ENCODE measurements at regions not wholly inside any gene's neighbourhood (a gene's known extent, or its start where the extent isn't known, plus 50 kb on each side); places are given as distances from the start of the nearest gene placed in this dataset.
"Not testable (repeated sequence)": the region's sequence is repeated elsewhere in the genome, so short reads cannot be mapped to it uniquely, and the experiment has no call there.

DNA sequence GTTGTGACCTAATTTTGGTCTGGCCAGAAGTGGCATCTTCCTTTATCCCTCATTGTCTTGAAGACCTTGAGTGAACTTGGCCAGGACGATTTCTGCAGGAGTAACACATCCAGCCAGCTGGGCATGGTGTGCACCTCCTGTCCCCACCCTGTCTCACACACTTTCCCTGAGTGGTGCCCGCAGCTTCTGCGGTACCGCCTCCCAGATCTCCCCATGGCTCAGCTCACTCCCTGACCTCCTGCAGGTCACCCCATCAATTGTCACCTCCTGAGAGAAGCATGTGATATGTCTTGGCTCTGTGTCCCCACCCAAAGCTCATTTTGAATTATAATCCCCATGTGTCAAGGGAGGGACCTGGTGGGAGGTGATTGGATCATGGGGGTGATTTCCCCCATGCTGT, 50.2 kb upstream of the TP53I11 start:
- no peak for DNase-seq (ENCODE audit: low spot score)

DNA sequence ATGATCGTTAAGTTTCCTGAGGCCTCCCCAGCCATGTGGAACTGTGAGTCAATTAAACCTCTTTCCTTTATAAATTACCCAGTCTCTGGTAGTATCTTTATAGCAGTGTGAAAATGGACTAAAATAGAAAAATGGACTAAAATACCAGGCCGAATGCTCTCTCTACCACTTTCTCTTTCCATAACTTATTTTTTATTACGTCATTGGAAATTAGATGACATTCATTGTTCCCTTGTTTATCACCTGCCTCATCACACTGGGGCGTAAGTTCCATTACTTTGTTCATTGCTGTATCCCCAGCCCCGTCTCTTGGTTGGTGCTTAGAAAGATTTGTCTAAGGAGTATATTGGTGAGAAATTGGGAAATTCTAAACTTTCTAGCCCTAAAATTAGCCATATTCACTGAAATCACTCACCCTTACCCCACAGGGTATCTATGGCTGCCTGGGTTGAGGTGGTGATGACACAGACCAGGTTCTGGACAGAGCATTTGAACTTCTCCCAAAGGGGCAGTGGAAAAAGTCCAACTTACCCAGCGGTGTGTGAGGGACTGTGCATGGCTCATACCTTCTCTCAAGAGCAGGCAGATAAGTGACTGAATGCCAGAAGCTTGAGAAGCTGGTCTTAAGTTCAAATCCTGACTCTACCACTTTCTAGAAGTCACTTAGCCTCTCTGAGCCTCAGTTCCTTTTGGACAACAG, 50.9 kb upstream of the TP53I11 start:
- no peak for DNase-seq (ENCODE audit: low spot score)

DNA sequence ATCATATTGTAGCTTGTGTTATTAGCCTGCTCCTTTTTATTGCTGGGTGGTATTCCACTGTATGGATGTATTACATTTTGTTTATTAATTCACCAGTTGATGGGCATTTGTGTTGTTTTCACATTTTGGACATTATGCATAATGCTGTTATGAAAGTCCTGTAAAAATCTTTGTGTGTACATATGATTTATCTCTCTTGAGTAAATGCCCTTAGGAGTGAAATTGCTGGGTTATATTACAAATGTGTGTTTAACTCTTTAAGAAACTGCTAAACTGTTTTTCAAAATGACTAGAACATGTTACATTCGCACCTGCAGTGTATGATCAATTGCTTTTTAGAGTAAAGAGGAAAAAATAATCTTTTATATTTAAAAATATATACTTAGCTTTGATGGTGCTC, 54.4 kb upstream of the TP53I11 start:
- no peak for DNase-seq (ENCODE audit: low spot score)

DNA sequence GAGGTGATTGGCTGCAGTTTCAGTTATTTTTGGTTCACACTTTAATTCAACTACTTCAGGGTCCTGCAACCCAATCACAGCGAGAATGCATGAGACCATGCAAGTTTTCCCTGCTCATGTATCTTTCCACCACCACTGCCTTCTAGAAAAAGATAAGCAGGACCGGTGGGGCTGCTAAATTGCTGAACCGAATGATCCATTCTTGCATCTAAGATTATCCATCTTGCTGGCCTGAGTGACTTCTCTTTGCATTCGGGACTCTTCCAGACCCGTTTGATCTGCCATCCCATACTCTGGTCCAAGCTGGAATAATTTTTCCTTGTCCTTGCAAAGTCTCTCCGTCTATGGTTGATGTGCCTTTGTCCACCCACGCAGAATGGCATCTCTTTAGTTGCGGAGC, 56.3 kb upstream of the TP53I11 start:
- no peak for DNase-seq (ENCODE audit: low spot score)

DNA sequence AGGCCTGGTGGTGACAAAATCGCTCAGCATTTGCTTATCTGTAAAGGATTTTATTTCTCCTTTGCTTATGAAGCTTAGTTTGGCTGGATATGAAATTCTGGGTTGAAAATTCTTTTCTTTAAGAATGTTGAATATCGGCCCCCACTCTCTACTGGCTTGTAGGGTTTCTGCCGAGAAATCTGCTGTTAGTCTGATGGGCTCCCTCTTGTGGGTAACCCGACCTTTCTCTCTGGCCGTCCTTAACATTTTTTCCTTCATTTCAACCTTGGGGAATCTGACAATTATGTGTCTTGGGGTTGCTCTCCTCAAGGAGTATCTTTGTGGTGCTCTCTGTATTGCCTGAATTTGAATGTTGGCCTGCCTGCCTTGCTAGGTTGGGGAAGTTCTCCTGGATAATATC, 65.3 kb upstream of the TP53I11 start:
- not testable (repeated sequence) for DNase-seq (ENCODE audit: low spot score)

DNA sequence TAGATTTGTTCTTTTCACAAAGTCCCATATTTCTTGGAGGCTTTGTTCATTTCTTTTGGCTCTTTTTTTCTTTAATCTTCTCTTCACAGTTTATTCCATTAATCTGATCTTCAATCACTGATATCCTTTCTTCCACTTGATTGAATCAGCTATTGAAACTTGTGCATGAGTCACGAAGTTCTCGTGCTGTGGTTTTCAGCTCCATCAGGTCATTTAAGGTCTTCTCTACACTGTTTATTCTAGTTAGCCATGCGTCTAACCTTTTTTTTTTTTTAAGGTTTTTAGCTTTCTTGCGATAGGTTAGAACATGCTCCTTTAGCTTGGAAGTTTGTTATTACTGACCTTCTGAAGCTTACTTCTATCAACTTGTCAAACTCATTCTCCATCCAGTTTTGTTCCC, 65.8 kb upstream of the TP53I11 start:
- not testable (repeated sequence) for DNase-seq (ENCODE audit: low spot score)

DNA sequence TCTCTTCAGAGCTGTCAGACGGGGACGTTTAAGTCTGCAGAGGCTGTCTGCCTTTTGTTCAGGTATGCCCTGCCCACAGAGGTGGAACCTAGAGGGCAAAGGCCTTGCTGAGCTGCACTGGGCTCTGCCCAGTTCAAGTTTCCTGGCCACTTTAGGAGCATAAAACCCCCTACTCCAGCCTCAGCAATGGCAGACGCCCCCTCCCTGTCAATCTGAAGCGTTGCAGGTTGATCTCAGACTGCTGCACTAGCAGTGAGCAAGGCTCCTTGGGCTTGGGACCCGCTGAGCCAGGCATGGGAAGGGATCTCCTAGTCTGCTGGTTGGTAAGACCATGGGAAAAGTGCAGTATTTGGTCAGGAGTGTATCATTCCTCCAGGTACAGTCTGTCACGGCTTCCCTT, 66.6 kb upstream of the TP53I11 start:
- no peak for DNase-seq (ENCODE audit: low spot score)

DNA sequence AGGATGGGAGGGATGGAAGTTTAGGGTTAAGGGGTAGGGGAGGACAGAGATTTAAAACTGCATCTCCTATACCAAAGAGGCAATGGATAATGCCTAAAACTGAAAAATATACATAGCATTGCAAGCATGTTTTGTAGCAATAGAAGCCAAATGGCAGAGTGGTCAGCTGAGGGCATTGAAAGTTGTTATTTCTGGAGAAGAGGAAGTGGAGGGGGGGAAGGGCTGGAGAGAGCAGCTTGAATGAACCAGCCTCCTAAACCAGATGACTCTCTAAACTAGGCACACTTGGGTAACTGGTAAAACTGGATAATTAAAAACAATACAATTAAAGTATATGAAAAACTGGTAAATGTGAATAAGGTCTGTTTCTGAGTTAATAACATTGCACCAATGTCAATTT, 70.3 kb upstream of the TP53I11 start:
- no peak for DNase-seq (ENCODE audit: low spot score)

DNA sequence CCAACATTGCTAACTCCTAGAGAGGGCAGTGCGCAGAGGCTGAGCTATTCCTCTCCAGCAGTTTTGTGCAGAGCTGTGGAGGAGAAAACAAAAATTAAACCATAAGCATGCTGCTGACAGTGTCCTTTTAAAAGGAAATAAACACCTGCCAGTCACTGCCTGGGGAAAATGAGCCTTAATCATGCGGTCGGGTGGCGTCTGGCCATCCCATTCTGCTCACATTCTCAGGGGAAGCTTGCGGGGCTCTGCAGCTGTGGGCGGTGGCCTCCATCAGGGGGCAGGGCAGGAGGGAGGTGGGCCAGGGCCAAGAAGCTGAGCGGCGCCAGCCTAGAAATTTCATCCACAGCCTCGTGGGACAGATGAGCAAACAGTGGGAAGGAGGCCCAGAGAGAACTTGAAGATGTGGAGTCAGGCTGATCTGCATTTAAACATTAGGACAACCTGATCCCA, 71.0 kb upstream of the TP53I11 start:
- no peak for DNase-seq (ENCODE audit: low spot score)

DNA sequence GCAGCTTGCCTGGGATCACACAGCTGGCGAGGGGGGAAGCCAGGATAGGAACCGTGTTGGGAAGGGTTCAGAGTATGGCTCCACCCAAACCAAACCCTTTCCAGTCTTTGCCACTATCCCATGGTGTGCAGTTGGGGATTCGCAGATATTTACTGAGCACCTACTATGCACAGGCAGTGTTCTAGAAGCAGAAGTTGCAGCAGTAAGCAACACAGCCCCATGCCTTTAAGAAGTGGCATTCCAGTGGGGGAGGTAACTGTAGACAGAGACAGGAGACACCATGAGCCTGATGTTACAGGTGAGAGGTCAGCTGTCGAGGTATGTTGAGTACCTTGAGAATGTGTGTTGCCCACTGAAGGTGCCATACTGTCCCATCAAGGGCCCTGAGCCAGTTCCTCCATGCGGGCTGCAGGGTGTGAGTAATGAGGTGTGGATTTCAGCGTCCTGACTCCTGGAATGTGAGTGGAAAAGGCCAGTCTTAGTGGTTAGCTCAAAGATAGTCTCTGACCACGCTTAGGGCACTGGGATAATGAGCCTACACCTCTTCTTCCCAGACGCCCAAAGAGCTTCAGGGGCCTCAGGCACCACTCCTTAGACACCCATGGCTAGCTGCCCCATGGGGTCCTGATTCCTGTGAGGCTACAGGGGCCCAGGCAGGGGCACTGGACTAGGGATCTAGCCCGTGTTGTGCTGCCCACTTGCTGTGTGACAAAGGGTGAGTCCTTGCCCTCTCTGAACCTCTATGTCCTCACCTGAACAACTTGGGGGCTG, 71.8 kb upstream of the TP53I11 start:
- no peak for DNase-seq (ENCODE audit: low spot score)

DNA sequence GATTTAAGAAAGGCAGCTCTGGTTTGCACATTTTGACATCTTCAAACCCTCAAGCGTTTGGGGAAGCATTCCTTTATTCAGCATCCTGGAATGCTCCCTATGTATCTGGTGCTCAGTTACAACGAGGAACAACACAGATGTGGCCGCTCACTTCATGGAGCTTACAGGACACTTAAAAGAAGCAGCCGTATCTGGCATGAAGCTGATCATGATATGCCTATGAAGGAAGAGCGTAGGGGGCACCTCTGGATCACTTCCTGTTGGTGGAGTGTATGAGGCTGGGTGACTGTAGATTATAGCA, 72.3 kb upstream of the TP53I11 start:
- no peak for DNase-seq (ENCODE audit: low spot score)

DNA sequence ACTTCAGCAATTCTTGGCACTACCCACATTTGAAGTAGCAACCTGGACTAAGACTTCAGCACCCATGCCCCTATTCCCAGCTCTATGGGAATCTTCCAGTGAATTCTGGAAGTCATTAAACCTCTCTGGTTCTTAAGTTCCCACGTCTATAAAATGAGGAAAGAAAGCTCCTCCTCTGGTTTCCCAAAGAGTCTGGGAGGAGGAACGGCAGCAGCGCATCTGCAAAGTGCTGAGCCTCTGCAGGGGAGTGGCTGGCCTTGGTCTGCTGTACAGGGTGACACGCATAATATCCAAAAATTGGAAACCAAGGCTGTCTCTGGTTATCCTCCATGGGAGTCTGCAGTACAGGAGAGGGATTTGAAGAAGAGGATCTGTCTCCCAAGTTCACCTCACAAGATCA, 73.6 kb upstream of the TP53I11 start:
- no peak for DNase-seq (ENCODE audit: low spot score)

DNA sequence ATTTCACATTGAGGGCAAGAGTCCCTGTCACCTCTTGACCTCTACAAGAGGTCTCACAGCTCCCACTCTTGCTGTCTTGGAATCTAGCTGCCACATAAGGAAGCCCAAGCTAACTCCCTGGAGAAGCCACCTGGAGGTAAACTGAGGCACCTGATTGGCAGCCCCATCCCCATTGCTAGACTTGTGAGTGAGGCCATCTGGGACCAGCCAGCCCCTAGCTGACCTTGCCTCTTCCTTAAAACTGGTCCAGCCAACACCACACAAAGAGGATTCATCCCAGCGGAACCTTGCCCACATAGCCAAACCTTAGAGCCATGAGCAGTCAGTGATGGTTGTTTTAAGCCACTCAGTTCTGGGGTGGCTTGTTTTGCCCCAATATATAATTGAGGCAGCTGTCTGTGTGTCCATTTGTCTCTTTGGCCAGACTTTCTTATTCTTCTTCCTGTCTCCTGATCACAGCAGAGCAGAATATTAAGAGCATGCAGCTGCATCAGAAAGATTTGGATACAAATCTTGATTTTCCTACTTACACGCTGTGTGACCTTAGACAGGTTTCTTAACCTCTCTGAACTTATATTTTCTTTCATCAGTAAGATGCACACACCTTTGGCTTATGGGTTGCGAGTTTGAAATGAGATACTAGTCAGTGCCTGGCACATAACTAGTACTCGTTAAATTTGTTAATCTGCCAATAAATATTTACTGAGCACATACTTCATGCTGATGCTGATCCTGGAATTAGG, 74.3 kb upstream of the TP53I11 start:
- no peak for DNase-seq (ENCODE audit: low spot score)

DNA sequence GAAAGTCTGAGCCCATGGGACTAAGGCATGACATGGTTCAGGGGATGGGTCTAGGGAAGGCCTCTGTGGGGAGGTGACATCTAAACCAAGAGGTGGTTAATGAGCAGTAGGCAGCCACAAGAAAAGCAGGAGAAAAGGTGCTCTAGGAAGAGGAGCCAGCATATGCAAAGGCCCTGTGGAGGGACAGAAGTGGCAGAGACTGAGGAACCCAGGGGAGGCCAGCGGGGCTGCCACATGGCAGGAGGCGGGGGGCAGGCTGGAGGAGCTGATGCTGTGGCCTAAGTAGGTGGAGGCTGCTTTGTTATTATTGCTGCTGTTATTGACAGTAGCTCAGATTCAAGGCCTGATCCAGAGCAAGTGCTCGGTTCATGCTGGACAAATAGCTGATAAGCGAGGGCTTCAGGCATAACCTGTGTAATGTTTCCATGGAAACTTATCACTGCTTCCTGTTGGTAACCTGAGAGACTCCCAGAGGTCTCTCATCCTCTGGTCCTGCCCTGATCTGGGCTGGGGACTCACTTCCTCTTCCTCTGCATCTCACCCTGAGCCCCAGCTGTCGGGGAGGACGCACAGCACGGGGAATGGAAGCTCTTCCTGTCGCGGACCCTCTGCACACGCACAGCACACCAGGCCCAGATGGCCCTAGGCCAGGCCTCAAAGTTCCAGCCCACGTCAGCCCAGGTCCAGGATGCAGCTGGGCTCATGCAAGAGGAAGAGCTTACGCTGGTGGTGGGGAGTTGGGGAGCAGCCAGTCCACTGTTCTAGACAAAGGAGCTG, 75.2 kb upstream of the TP53I11 start:
- no peak for DNase-seq (ENCODE audit: low spot score)

DNA sequence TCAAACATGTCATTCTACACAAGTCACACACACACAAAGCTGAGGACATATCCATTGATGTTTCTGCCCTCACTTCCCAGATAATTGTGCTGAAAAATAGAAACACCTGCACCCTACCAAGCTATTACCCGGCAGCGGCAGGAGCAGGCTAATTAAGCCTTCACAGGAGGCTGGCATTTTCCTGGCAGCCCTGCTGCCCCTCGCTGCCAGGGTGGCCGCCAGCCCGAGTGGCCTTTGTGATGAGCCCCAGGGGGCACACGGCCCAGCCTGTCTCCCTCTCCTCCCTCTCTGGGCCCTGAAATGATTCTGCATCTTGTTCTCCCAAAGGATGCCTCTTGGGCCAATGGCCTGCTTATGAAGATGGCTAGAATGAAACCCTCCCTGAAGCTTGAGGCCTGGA, 76.2 kb upstream of the TP53I11 start:
- DNase-seq (ENCODE audit: low spot score) = no peak

DNA sequence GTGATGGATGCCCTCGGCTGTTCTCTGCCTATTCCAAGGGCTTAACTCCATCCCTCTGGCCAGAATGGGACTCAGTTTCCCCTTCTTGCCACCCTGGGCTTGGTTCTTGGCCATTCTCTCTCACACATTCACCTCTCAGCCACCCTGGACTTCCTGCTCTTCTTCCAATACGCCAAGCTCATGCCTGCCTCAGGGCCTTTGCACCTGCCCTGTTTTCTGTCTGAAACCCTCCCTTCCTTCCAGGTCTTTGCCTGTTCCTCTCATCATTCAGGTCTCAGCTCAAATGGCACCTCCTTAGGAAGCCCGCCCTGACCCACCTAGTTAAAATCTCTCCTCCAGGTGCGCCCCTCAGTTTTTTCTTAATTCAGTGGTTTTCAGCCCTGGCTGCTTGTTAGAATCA, 76.6 kb upstream of the TP53I11 start:
- no peak for DNase-seq (ENCODE audit: low spot score)

DNA sequence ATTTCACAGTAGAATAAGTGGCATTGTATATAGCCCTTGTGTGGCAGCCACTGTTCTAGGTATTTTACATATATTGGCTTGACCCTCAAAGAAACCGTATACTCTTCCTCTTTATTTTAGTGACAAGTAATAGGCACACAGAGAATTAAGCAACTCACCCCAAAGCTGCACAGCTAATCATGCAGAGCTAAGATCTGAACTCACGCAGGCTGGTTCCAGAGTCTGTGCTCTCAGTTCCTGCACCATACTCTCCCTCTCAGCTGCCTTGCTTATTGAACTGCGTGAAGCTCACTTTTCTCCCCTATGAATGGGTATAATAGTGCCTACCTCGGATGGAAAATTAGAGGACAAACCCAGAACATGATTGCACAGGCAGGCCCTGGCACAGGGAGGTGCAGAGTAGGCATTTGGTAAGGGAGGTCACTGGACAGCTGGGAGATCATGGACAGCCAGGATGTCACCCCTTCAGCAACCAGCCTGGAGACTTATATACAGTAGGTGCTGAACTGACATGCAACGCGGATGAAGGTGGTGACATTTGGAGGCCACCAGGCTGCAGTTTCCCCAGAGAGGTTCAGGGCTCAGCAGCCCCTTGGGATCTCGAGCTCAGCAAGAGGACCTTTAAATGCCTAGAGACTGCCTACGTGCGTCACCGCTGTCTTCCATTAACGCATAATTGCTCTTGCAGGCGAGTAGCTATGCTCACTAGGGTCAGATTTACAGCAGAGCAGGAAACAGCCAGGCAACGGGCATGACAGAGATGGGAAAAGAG, 78.4 kb upstream of the TP53I11 start:
- DNase-seq (ENCODE audit: low spot score) = no peak

DNA sequence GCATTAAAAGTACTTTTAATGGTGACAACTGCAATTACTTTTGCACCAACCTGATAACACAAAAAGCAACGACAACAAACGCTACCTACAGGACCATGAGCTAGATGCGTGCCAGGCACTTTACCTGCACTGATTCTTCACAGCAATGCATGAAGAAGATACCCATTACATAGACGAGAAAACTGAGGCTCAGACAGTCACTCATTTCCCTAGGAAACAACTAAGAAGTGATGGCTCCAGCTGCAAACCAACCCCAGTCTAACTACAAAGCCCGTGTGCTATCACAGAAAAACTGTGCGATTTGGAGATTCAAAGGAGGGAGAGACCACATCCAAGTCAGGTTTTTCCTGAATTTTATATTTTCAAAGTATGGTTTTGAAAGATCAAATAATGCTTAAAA, 80.1 kb upstream of the TP53I11 start:
- DNase-seq (ENCODE audit: low spot score) = no peak

DNA sequence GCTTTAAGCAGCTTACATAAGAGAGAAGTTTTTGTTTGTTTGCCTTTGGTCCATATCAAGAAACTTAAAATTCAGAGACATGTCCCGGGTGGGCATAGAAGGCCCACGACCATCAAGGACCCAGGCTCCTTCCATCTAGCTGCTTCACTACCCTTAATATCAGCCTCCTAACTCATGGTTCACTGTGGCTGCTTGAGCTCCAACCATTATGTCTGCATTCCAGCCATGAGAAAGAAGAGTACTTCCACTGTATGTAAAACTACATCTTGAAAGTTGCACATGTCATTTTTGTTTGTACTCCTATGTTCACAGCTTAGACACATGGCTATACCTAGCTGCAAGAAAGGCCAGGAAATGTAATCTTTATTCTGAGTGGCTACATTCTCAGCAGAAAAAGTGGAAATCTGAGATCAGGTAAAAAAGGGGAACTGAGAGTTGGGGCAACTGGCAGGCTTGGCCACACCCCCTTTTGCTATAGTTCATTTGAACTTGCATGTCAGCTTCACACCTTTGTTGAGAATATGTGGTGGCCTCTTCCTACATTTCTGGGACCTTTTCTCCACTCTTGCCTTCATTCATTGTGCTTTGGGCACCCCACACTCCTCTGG, 81.3 kb upstream of the TP53I11 start:
- DNase-seq (ENCODE audit: low spot score) = no peak

DNA sequence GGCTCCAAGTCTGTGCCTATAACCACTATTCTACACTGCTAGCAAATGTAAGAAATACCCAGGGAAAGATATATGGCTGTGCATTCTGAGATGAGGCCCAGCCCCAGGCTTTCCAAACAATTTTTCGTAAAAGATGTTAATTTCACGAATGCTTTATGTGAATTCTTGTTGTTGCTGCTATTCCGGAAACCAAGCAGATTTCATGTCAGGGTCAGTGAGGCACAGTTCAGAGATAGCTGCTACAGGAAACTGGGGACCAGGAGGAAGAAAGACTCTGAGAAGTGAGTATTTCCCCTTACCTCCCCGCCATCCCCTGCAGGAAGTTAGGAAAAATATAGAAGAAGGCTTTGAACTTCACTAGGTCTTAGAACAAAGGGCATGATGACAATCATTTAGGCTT, 84.7 kb upstream of the TP53I11 start:
- no peak for DNase-seq (ENCODE audit: low spot score)

DNA sequence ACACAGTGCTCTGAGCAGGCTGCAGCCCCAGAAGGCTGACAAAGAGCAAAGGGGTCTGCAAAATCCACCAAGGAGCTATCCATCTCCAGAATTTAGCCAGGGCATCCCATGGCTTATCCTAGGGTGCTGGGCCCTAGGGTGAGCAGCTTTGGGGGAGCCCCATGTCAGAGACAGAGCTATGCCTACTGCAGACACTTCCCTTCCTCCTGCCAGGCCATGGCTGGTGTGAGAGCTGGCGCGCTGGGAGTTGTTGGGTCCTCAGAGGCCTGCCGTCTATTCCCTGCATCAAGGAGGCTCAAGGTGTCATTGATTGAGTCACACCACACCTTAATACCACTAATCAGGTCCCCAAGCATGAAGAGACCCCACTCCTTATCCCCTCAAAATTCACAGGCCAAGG, 85.3 kb upstream of the TP53I11 start:
- no peak for DNase-seq (ENCODE audit: low spot score)
